Activated B cell treated with CpG ODN at 0.5 μM for 24 hours (primary cell): ENCODE measurements at regions not wholly inside any gene's neighbourhood (a gene's known extent, or its start where the extent isn't known, plus 50 kb on each side); places are given as distances from the start of the nearest gene placed in this dataset.

Experiments
- ATAC-seq: fragments of 200-7000 bp; cut with Tn5 transposase; one replicate; pipeline ENCODE4 v1.10.0; 2021; ENCODE audit warnings: low read depth, mild to moderate bottlenecking, moderate library complexity
- CTCF ChIA-PET: fragments of 350-600 bp; sonication (Branson Sonifier 250); formaldehyde crosslinking; loops from one replicate; lab custom pipeline; 2021; ENCODE audit warnings: antibody characterized with exemption; lab: Charles Lee
- POLR2A ChIA-PET: fragments of 350-600 bp; sonication (Branson Sonifier 250); formaldehyde crosslinking; loops from one replicate; lab custom pipeline; 2021; ENCODE audit warnings: antibody characterized with exemption; lab: Charles Lee
- DNase-seq: peaks from one replicate; pipeline ENCODE4 v3.0.0; 2022
- H3K27ac Mint-ChIP-seq: one replicate; pipeline ENCODE4 v1.8.0; 2020; ENCODE audit warnings: mixed read lengths
- H3K27me3 Mint-ChIP-seq: one replicate; pipeline ENCODE4 v1.8.0; 2021; ENCODE audit warnings: mixed read lengths
- H3K36me3 Mint-ChIP-seq: one replicate; pipeline ENCODE4 v1.8.0; 2021; ENCODE audit warnings: low read depth, mixed read lengths
- H3K4me1 Mint-ChIP-seq: one replicate; pipeline ENCODE4 v1.8.0; 2021; ENCODE audit warnings: mixed read lengths
- H3K4me3 Mint-ChIP-seq: one replicate; pipeline ENCODE4 v1.8.0; 2020; ENCODE audit warnings: mild to moderate bottlenecking, mixed read lengths
- H3K9me3 Mint-ChIP-seq: one replicate; pipeline ENCODE4 v1.8.0; 2020; ENCODE audit warnings: mixed read lengths
- CTCF ChIP-seq: fragments of 200-600 bp; IDR thresholded peaks from one replicate; pipeline ENCODE4 v1.8.0; 2022; ENCODE audit warnings: antibody characterized with exemption, mild to moderate bottlenecking
- intact Hi-C: fragments of 100-400 bp; cut with micrococcal nuclease; formaldehyde crosslinking; loops from one replicate; pipeline ENCODE4 v1.15.1; 2024

- no peaks in the 10 kb centered on the region for H3K36me3 Mint-ChIP-seq
- intact Hi-C loops: no loop called here
- no peak for TF ChIP-seq CTCF
- DNase-seq: no peak
- no peak overlapping the region for H3K27ac Mint-ChIP-seq
- POLR2A ChIA-PET: no interaction called here
- H3K4me1 Mint-ChIP-seq: no peaks in the 10 kb centered on the region
- H3K9me3 Mint-ChIP-seq: no peaks in the 10 kb centered on the region
- H3K4me3 Mint-ChIP-seq: no peak overlapping the region
- CTCF ChIA-PET: no interaction called here
- ATAC-seq: no peak
- H3K27me3 Mint-ChIP-seq: no peaks in the 10 kb centered on the region
Measured at GRCh38 chr4:127417885-127418535, 214.7 kb upstream of the INTU start.

- intact Hi-C loops: no loop called here
- ChIA-PET POLR2A (no interaction called here), CTCF (no interaction called here)
- no peak for TF ChIP-seq CTCF
- Mint-ChIP-seq H3K36me3 (no peaks in the 10 kb centered on the region), H3K27me3 (no peaks in the 10 kb centered on the region), H3K4me3 (no peak overlapping the region), H3K4me1 (no peaks in the 10 kb centered on the region), H3K9me3 (no peaks in the 10 kb centered on the region), H3K27ac (no peak overlapping the region)
- DNase-seq (no peak), ATAC-seq (no peak)
Measured at GRCh38 chr4:127419431-127419830, 213.3 kb upstream of the INTU start.

GRCh38 chr4:127421437-127421836 is 211.3 kb upstream of the INTU start:
- Mint-ChIP-seq H3K4me3 (no peak overlapping the region), H3K27ac (no peak overlapping the region), H3K4me1 (no peaks in the 10 kb centered on the region), H3K27me3 (no peaks in the 10 kb centered on the region), H3K36me3 (no peaks in the 10 kb centered on the region), H3K9me3 (no peaks in the 10 kb centered on the region)
- ATAC-seq: no peak
- ChIA-PET POLR2A (no interaction called here), CTCF (no interaction called here)
- TF ChIP-seq CTCF: no peak
- no peak for DNase-seq
- intact Hi-C loops: no loop called here

- Mint-ChIP-seq H3K9me3 (peaks cover 1% of the 10 kb centered on the region), H3K4me3 (no peak overlapping the region), H3K36me3 (no peaks in the 10 kb centered on the region), H3K27ac (no peak overlapping the region), H3K4me1 (no peaks in the 10 kb centered on the region), H3K27me3 (no peaks in the 10 kb centered on the region)
- DNase-seq (no peak), ATAC-seq (no peak)
- ChIA-PET POLR2A (no interaction called here), CTCF (no interaction called here)
- no peak for TF ChIP-seq CTCF
- intact Hi-C loops: no loop called here
Measured at GRCh38 chr4:127425202-127425845, 207.4 kb upstream of the INTU start.

- Mint-ChIP-seq H3K27me3 (no peaks in the 10 kb centered on the region), H3K27ac (no peak overlapping the region), H3K36me3 (no peaks in the 10 kb centered on the region), H3K9me3 (peaks cover 1% of the 10 kb centered on the region), H3K4me3 (no peak overlapping the region), H3K4me1 (no peaks in the 10 kb centered on the region)
- TF ChIP-seq CTCF: no peak
- POLR2A ChIA-PET: no interaction called here
- ATAC-seq (no peak), DNase-seq (no peak)
- CTCF ChIA-PET: no interaction called here
- intact Hi-C loops: no loop called here
Measured at GRCh38 chr4:127425851-127426250, 206.9 kb upstream of the INTU start.
